Gastroesophageal sphincter (tissue), 3 donors: ENCODE measurements at regions not wholly inside any gene's neighbourhood (a gene's known extent, or its start where the extent isn't known, plus 50 kb on each side); places are given as distances from the start of the nearest gene placed in this dataset.

Experiments used
- POLR2A ChIP-seq, 2 donors: fragments of 450-650 bp; IDR thresholded peaks; one replicate each; pipeline ENCODE4 v1.6.1; 2017; ENCODE audit warnings: antibody characterized with exemption in 2 of 2, mild to moderate bottlenecking in 2 of 2, moderate library complexity in 1 of 2
- POLR2AphosphoS5 ChIP-seq: sonication (generic); formaldehyde crosslinking; IDR thresholded peaks from one replicate; pipeline ENCODE4 v1.6.1; 2017; ENCODE audit warnings: antibody characterized with exemption
- TF ChIP-seq, protein P1 (sequence below), 4 experiments: fragments of 200-600 bp in 2 of 4; fragments of 450-650 bp in 2 of 4; sonication (generic) in 1 of 4; IDR thresholded peaks; one replicate each; pipeline ENCODE4 v1.5.1; 2017 to 2019; ENCODE audit warnings: antibody characterized with exemption in 4 of 4, mild to moderate bottlenecking in 2 of 4, moderate library complexity in 2 of 4

DNA sequence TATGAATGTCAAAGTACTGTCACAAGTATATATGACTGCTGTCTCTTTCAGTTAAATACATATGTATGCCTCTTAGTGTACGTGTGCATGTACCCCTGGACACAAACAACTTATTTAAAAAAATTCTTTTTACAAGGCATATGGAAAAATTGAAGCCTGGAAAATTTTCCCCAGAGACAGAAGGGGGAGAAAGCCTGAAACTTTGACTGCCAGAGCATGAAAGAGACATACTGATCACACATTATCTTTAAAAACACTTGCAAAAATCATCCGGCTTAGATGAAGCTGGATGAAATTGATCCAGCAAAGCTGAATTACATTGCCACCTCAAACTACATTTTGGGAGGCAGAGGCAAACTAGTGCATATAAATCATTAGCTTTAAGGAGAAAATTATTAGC, 88.0 kb upstream of the NFIB start:
- TF ChIP-seq, protein P1, sequence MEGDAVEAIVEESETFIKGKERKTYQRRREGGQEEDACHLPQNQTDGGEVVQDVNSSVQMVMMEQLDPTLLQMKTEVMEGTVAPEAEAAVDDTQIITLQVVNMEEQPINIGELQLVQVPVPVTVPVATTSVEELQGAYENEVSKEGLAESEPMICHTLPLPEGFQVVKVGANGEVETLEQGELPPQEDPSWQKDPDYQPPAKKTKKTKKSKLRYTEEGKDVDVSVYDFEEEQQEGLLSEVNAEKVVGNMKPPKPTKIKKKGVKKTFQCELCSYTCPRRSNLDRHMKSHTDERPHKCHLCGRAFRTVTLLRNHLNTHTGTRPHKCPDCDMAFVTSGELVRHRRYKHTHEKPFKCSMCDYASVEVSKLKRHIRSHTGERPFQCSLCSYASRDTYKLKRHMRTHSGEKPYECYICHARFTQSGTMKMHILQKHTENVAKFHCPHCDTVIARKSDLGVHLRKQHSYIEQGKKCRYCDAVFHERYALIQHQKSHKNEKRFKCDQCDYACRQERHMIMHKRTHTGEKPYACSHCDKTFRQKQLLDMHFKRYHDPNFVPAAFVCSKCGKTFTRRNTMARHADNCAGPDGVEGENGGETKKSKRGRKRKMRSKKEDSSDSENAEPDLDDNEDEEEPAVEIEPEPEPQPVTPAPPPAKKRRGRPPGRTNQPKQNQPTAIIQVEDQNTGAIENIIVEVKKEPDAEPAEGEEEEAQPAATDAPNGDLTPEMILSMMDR (IDR thresholded peaks at IDR 0.05) = no peak
- no peak for TF ChIP-seq POLR2AphosphoS5
- no peak for TF ChIP-seq POLR2A (IDR thresholded peaks at IDR 0.05)
